ENCODE measurements at regions not wholly inside any gene's neighbourhood (a gene's known extent, or its start where the extent isn't known, plus 50 kb on each side); places are given as distances from the start of the nearest gene placed in this dataset.

- DNase-seq (ENCODE audit: low read depth in 2 of 2) = no peak
These were observed 188.8 kb downstream of the TSHZ3 start for GRCh38 chr19:31160336-31160926.

- no peak for DNase-seq (ENCODE audit: low read depth in 2 of 2)
These were observed 195.2 kb downstream of the TSHZ3 start for GRCh38 chr19:31154021-31154420.

- no peak for DNase-seq (ENCODE audit: low read depth in 2 of 2)
These were observed 196.3 kb downstream of the TSHZ3 start for GRCh38 chr19:31152906-31153305.

GRCh38 chr19:31149441-31149941 lies 199.7 kb downstream of the TSHZ3 start:
- DNase-seq (ENCODE audit: low read depth in 2 of 2) = no peak

GRCh38 chr19:31148671-31149070 lies 200.6 kb downstream of the TSHZ3 start:
- no peak for DNase-seq (ENCODE audit: low read depth in 2 of 2)

- DNase-seq (ENCODE audit: low read depth in 2 of 2) = no peak
These were observed 202.0 kb downstream of the TSHZ3 start for GRCh38 chr19:31147234-31147633.

GRCh38 chr19:31146546-31147183 lies 202.6 kb downstream of the TSHZ3 start:
- no peak for DNase-seq (ENCODE audit: low read depth in 2 of 2)

GRCh38 chr19:31146015-31146414 lies 203.2 kb downstream of the TSHZ3 start:
- no peak for DNase-seq (ENCODE audit: low read depth in 2 of 2)

- no peak for DNase-seq (ENCODE audit: low read depth in 2 of 2)
These were observed 204.2 kb downstream of the TSHZ3 start for GRCh38 chr19:31145007-31145406.

GRCh38 chr19:31144075-31144870 lies 205.0 kb downstream of the TSHZ3 start:
- DNase-seq (ENCODE audit: low read depth in 2 of 2) = no peak

GRCh38 chr19:31141301-31141700 lies 207.9 kb downstream of the TSHZ3 start:
- DNase-seq (ENCODE audit: low read depth in 2 of 2) = no peak

- no peak for DNase-seq (ENCODE audit: low read depth in 2 of 2)
These were observed 208.5 kb downstream of the TSHZ3 start for GRCh38 chr19:31140717-31141116.

- no peak for DNase-seq (ENCODE audit: low read depth in 2 of 2)
These were observed 209.2 kb downstream of the TSHZ3 start for GRCh38 chr19:31139871-31140505.

- no peak for DNase-seq (ENCODE audit: low read depth in 2 of 2)
These were observed 211.2 kb downstream of the TSHZ3 start for GRCh38 chr19:31138077-31138476.

- DNase-seq (ENCODE audit: low read depth in 2 of 2) = no peak
These were observed 213.4 kb downstream of the TSHZ3 start for GRCh38 chr19:31135841-31136240.

GRCh38 chr19:31132753-31133110 lies 216.5 kb downstream of the TSHZ3 start:
- DNase-seq (ENCODE audit: low read depth in 2 of 2) = no peak

GRCh38 chr19:31128291-31128690 lies 220.9 kb downstream of the TSHZ3 start:
- no peak for DNase-seq (ENCODE audit: low read depth in 2 of 2)

GRCh38 chr19:31127134-31127967 lies 221.9 kb downstream of the TSHZ3 start:
- no peak for DNase-seq (ENCODE audit: low read depth in 2 of 2)

- DNase-seq (ENCODE audit: low read depth in 2 of 2) = no peak
These were observed 223.0 kb downstream of the TSHZ3 start for GRCh38 chr19:31126236-31126635.

- DNase-seq (ENCODE audit: low read depth in 2 of 2) = no peak
These were observed 224.2 kb downstream of the TSHZ3 start for GRCh38 chr19:31125071-31125470.

- DNase-seq (ENCODE audit: low read depth in 2 of 2) = no peak
These were observed 227.7 kb downstream of the TSHZ3 start for GRCh38 chr19:31121501-31121900.

GRCh38 chr19:31120952-31121351 lies 228.3 kb downstream of the TSHZ3 start:
- DNase-seq (ENCODE audit: low read depth in 2 of 2) = no peak

Data from stimulated activated CD4-positive, alpha-beta T cell treated with anti-CD3 and anti-CD28 coated beads, Interleukin-12 subunit alpha, Interleukin-12 subunit beta, amount 100 ng/mL, for 24 hours (primary cell).